SIG-M5 treated with dmso at 0.1 percent for 504 hours (cell line): ENCODE measurements at regions not wholly inside any gene's neighbourhood (a gene's known extent, or its start where the extent isn't known, plus 50 kb on each side); places are given as distances from the start of the nearest gene placed in this dataset.

Experiments used
- DNase-seq: peaks from one replicate; lab custom pipeline; 2025; ENCODE audit not compliant: unreplicated experiment; lab: John Stamatoyannopoulos, UW

DNA sequence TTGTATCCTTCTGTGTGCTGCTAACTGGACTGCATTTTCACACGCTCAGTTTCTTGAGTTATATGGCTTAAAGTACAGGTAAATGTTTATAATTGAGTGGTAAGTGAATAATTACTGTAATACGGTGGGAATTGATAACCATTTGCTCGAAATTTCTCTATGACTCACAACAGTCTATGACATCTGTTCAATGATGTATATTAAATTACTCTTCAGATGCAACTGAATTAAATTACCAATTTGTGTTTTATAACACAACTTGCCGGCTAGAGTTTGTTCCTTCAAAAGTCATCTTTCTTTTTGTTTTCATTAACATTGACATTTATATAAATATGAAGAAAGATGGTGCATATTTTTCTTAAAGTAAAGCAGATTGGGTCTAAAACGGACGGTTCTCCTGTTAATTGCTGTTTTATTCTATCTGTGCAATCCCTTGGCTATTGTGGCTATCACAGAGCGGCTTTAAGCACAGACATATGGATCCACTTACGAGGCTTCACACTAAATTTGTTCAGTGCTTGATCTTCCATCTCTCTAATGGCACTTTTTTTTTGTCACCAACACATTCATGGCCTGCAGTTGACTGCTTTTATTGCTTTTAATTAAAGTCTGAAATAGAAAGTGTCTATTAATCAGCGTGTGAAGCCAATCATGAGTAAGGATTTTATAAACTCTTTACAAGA, 1291.6 kb upstream of the SLC10A2 start:
- DNase-seq: no peak

DNA sequence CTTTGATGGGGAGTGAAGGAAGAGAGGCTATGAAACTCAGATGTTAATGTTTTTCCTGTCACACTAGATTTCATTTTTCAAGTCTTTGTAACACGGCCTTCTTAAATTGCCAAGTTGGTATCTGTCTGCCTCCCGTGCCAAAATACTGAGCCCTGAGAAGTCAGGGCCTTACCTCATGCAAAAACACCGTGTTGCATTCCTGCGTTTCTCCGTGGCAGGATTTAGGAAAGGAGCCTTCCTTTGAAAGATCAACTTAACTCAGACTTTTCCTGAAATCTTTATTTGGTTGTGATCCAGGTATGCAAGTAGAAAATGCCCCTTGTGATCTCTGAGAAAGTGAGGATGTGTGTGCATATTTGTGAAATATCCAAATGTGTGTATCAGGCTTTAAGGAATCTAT, 1291.0 kb upstream of the SLC10A2 start:
- DNase-seq: no peak

DNA sequence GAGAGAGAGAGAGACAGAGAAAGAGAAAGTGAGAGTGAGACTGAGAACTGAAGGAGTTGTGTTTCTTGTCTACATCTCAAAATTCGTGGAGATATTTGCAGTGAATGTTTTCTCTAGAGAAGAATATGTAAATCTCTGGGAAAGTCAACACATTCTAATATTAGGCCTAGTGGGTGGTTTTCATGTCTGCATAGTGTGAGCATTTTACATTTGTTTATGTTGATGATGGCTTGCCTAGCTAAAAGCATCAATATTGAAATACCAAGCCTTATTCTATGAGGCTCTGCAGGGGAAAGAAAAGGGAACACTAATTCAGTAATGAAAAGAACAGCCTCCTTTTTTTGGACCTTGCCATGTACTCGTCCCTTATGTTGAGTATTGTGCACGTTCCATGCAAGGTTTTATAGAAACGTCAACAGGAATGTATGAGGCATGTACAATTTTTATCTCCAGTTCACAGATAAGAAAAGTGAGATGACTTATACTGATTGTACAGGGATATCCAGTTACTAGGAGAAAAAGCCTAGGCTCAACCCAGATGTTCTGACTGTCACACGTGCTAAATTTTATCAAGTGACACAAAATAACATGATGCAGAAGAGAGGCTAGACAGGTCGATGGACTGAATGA, 1288.9 kb upstream of the SLC10A2 start:
- DNase-seq: no peak

DNA sequence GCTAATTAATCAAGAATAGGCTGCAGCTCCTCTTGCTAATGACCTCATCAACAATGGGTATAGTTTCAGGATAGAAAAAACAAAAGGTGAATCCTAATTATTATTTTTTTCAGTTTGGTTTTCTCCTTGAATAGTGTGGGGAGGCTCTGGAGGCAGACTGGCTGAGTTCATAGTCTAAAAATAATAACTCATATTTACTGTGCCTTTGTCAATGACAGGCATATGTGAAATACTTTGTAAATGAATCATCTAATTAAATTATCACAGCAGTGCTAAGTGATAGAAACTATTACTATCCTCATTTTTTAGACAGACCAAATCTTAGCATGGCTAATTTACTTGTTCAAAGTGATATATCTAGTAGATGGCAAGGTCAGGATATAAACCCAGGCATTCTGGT, 1261.0 kb upstream of the SLC10A2 start:
- no peak for DNase-seq

DNA sequence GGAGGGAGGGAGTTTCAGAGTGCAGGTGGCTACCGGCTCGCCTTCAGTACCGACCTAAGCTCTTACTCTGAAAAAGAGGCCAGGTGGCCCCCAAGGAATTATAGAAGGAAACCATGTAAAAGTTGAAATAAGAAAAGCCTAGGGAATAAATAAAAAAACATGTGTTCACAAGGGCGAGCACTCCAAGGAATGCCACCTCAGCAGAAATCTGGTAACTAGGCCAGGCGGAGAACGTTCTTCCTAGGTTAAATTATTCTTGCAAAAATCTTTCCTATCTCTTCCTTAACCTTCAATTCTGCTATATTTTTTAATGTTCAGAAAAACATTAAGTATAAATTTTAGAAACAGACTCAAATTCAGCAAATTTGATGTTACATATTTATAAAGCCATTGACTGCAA, 1260.3 kb upstream of the SLC10A2 start:
- no peak for DNase-seq

DNA sequence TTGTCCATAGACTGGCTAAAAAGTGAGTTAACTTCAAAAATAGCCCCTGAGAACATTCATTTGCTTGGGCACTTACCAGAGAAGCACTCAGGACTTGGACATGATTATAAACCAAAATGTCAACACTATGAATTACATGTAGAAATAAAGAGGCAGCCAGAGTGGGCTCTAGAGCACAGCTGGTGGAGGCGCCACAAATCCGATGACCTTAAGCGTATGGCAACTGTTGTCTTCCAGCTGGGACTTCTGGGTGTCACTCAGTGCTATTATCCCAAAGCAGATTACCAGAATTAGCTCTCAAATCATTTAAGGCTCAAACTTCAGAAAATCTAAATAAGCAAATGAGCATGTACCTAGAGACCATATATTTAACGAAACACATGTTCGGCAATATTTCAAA, 1255.5 kb upstream of the SLC10A2 start:
- no peak for DNase-seq

DNA sequence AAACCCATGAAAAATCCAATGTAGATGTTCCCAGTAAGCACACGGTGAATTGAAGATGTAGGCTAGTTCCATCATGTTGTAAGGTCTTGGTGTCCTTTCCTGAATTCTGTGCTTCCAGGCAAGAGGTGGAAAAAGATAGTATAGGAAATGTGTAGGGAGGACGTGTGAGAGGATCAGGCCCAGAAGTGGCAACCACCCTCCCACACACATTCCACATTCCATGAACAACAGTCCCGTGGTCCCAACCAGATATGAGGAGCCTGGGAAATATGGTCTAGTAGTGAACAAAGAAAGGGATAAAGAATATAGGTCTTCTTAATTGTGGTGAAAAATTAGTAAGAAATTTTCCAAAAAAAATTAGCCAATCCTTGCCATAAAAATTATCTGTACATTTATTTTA, 1254.2 kb upstream of the SLC10A2 start:
- DNase-seq: no peak

DNA sequence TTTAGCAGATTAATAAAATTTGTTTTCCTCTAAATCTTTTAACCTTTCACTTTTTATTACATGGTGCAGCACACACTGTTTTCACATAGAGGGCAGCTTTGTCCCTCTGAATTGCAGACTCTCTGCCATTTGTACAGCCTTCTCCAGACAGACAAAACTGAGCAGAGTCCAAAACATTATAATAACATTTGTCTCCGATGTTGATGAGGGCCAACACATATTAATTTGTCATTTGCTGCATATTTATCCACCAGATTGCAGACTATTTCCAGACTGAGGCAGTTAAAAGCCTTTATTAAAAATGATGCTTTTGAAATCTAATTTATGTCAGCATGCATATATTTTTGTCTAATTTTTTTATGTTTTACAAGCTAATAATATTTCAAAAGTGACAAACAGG, 1251.9 kb upstream of the SLC10A2 start:
- DNase-seq: no peak

DNA sequence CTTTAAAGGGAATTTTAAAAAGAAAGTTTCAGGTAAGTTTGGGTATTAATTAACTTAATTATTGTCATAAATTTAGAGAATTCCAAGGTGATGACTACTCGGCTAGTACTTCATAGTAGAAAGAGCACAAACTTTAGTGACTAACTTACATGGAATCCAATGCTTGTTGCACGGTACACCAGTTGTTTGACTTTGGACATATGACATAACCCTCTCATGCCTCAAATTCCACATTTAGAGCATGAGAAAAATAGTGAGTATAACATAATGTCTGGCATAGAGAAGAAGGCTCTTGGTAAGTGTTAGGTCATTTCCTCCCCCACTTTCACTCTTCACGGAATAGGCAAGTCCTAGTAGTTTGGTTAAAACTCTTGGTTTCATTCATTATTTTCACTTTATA, 1249.4 kb upstream of the SLC10A2 start:
- DNase-seq: no peak

DNA sequence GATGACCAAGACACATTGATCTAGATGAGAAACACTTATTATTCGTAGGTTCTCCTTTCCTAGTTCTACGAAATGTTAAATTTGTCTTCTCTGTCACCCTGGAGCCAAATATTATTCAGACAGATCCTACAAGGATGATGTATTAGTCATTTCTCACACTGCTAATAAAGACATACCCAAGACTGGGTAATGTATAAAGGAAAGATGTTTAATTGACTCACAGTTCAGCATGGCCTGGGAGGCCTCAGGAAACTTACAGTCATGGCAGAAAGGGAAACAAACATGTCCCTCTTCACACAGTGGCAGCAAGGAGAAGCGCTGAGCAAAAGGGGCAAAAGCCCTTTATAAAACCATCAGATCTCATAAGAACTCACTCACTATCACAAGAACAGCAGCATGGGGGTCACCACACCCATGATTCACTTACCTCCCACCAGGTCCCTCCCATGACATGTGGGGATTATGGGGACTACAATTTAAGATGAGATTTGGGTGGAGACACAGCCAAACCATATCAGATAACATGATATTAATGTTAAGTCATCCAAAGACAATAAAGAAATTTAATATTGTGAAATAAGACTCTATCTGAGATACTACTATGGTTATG, 1248.8 kb upstream of the SLC10A2 start:
- no peak for DNase-seq

DNA sequence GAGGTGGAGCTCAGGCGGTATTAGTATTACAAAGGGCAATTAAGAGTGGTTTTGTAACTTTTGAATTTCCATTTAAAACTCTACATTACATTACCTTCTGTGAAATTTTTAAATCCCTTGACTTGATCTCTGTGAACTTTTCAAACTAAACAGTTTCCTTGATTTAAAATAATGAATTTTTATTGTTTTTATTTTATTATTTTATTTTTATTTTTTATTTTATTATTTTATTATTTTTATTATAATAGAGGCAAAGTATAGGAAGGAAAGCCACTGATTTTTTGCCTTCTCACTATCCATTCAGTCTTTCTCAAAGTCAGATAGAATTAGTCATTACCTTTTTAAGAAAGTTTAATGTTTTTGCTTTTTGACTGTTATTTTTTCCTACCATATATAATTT, 1248.1 kb upstream of the SLC10A2 start:
- no peak for DNase-seq

DNA sequence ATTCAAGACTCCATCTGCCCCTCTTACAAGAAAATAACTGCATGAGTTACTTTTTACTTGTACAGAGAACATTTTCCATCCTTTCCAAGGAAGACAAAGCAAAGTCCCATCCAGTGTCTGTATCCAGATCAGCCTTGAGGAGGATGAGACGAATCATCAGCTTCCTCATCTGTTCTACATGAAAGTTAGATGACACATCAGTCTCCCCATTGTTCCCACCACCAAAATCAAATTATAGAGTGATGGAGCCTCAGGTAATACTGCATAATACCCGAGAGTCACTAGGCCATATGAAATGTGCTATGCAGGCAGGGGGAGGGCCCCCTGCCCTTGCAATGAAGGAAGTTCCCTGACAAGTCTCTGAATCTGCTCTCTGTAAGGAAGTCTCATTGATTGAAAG, 1244.6 kb upstream of the SLC10A2 start:
- no peak for DNase-seq

DNA sequence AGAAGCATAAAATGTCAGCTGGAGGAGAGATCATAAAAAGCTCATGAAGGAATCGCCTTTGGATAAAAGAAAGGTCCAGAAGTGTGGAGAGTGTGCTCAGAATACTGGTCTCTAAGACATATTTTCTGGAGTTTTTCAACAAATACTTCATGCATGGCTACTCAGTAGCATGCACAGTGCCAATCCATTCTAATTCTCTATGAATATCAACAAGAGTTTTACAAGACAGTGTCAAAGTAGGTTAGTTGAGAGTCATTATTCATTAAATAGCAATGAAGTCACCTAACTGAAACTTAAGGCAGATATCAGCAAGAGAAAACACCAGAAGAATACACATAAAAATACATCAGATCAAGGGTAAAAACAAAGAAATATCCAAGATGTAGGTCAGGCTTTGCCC, 1243.2 kb upstream of the SLC10A2 start:
- DNase-seq: no peak

DNA sequence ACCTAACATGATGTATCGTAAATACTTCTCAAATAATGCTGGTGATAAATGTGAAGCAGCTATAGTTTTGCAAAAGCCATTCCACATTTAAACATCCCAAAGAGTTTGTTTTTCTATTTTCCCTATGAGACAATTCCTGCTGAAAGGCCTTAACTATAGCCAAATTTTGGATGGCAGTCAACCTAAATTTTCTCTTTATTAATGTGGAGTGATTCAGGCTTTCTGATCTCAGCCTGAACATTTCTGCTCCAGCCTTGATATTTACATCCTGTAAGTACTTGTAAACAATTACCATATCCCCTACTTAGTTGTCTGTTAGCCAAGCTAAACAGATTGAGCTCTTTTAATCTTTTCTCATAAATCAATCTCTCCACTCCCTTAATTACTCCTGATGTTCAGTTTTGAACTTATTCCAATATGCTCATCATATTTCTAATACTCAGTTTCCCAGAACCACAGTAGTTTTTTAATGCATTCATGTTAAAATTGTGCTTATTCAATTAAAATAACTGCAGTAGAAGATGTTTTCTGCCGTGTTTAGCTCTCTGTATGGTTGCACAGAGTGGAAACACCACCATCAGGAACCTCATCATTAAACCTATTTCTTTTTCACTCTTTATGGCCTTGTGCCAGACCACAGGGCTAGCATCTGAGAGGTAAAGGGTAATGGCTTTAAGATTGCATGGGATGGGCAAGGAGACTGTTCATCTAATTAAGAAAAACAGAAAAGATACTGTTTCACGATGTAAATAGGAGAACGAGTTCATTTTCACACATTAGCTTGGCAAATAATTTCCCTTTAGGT, 1235.2 kb upstream of the SLC10A2 start:
- no peak for DNase-seq

DNA sequence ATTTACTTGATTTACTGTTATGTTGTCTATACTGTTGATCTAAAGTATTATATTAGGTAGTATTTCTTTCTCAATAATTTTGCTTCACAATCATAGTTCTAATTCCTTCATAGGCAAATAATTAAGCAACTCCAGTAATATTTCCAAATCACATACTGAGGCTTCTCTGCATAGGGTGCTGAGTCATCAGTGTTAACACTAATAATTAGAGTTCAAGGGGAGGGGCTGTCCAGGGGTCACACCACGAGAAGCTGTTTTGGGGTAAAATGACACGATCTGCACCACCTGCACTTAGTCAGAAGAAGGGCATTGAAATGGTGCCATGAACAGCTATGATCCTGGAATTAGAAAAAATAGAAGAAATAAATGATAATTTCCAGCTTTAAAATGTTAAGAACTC, 1230.9 kb upstream of the SLC10A2 start:
- no peak for DNase-seq

DNA sequence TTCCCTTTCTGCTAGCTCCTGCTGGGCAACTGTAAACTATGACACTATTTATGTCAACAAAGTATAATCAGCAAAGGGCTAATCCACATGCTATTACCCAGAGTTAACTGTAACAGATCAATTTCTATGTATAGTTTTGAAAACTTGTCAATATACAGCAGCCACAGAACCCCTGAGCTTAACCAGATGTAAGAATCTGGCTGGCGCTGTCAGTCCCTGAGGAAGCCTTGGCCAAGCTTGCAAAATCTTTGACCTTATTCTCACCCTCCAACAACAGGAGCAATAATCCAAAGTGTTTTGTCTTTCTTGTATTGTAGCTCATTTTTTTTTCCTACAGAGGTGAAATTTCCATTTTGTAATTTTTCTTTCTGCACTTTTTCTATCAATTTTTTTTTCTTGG, 1230.1 kb upstream of the SLC10A2 start:
- no peak for DNase-seq

DNA sequence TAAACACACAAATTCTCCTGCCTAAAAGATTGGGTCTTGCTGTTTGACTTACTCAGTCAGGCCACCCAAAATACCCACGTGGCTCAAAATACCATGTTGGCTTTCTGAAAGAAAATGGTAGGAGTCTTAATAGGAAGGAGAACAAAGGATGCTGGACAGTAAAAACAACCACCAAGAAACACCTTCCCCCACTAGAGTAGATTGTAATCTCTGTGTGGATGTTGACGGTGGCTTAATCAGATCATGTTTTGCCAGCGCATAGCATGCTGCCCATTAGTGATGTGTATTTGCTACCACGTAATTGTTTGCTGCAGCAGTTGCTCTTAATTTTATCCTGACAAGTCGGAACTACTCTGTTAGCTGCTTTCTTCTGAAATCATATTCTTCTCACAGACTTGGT, 1229.3 kb upstream of the SLC10A2 start:
- DNase-seq: no peak

DNA sequence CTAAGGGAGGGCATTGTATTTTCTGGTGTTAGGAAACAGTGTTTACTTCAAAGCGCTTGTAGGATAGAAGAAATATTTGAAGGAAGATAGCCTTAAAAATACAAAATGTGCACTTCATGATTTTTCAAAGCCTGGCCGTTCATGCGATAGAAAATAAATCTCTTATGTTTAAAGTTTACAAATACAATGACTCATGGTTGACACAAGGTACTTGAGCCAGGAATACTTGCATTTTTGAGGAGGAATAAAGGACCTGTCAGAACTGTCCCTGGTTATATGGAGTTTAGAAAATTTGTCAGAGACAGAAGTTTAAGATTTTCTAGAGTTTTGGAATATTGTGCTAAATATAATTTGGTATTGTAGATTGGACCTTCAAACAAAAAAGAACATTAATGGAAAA, 1223.2 kb upstream of the SLC10A2 start:
- no peak for DNase-seq

DNA sequence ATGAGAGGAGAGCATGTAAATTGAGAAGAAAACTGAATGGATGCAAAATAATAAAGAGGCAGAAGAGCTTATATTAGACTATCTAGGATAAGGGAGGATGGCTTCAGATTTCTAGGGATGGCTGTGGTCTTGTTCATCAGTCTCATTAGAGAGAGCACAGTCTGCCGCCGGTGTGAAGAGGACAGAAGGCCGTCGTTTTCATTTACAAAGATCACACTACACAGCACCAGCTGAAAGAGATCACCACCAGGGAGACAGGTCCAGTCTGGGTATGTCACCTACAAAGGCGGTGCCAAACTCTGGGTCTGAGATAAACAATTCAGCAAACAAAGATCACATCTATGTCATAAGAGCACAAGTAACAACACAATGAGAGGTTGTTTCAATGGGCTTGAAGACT, 1222.3 kb upstream of the SLC10A2 start:
- DNase-seq: no peak

DNA sequence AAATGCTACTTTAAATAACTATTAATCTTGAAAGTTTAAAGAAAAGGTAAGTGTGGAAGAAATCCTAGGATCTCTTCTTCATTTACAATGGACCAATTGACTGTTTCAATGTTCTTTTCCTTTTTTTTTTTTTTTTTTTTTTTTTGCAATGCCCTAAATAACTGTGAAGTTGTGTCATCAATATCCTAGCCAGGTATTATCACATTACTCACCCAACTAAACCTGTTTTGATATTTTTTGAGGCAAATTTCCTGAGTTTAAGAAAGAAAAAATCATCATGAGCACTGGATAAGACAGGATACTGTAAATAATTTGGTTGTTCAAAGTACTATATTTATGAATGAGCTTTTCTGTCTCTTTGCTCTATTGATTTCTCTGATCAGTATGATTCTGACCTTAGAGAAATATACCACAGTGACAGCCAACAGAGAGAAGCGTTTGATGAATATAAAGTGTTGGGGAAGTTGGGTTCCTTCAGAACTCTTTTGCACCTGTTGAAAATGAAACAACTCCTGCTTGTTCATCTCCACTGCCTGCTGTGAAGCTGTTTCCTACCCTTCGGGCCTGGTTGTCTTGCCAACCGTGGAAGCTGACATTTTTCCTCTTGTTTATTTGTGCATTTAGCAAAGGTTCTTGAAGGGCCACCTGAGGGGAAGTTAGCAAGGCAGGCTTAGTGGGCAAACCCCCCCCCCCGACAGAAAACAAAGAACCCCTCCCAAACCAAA, 1220.5 kb upstream of the SLC10A2 start:
- no peak for DNase-seq

DNA sequence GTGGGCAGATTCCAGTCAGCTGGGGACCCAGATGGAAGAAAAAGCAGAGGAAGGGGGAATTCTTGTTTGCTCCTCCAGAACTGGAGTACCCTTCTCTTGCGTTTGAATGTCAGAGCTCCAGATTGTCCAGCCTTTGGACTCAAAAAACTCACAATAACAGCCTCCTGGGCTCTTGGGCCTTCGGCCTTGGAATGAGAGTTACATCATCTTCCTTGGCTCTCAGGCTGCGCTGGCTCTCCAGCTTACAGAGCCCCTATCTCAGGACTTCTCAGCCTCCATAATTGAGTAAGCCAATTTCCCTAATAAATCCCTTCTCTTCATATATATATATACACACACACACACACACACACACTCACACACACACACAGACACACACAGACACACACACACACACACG, 1215.7 kb upstream of the SLC10A2 start:
- DNase-seq: no peak
